EL (cell line): ENCODE measurements at regions not wholly inside any gene's neighbourhood (a gene's known extent, or its start where the extent isn't known, plus 50 kb on each side); places are given as distances from the start of the nearest gene placed in this dataset.
"Not testable (repeated sequence)": the region's sequence is repeated elsewhere in the genome, so short reads cannot be mapped to it uniquely, and the experiment has no call there.

Experiments used
- DNase-seq: peaks from one replicate; pipeline ENCODE4 v3.0.0-alpha.2; 2016

GRCh38 chr4:138891631-138892031 lies 124.0 kb upstream of the NOCT start:
- no peak for DNase-seq

GRCh38 chr4:138890891-138891570 lies 124.5 kb upstream of the NOCT start:
- DNase-seq: no peak

GRCh38 chr4:138889216-138889615 lies 126.4 kb upstream of the NOCT start:
- no peak for DNase-seq

GRCh38 chr4:138887741-138888140 lies 127.8 kb upstream of the NOCT start:
- DNase-seq: no peak

- no peak for DNase-seq
These were observed 128.2 kb upstream of the NOCT start for GRCh38 chr4:138887341-138887740.

- DNase-seq: no peak
These were observed 135.8 kb upstream of the NOCT start for GRCh38 chr4:138879757-138880156.

- DNase-seq: peak; percentile 92
These were observed 139.5 kb upstream of the NOCT start for GRCh38 chr4:138875891-138876608.

- no peak for DNase-seq
These were observed 144.1 kb upstream of the NOCT start for GRCh38 chr4:138871555-138871875.

- DNase-seq: peak; percentile 72
These were observed 144.6 kb upstream of the NOCT start for GRCh38 chr4:138870737-138871554.

GRCh38 chr4:138869631-138870030 lies 145.9 kb upstream of the NOCT start:
- DNase-seq: no peak

GRCh38 chr4:138869165-138869564 lies 146.4 kb upstream of the NOCT start:
- no peak for DNase-seq

GRCh38 chr4:138868562-138868961 lies 147.0 kb upstream of the NOCT start:
- DNase-seq: peak; percentile 10

- no peak for DNase-seq
These were observed 148.2 kb upstream of the NOCT start for GRCh38 chr4:138867404-138867803.

- no peak for DNase-seq
These were observed 149.3 kb upstream of the NOCT start for GRCh38 chr4:138866314-138866713.

- DNase-seq: no peak
These were observed 149.8 kb upstream of the NOCT start for GRCh38 chr4:138865765-138866164.

- no peak for DNase-seq
These were observed 150.4 kb upstream of the NOCT start for GRCh38 chr4:138864961-138865720.

GRCh38 chr4:138863160-138863559 lies 152.4 kb upstream of the NOCT start:
- no peak for DNase-seq

GRCh38 chr4:138861135-138861534 lies 154.4 kb upstream of the NOCT start:
- peak; percentile 56 for DNase-seq

GRCh38 chr4:138860357-138860756 lies 155.2 kb upstream of the NOCT start:
- DNase-seq: not testable (repeated sequence)

- no peak for DNase-seq
These were observed 156.3 kb upstream of the NOCT start for GRCh38 chr4:138859254-138859653.

GRCh38 chr4:138858419-138858818 lies 157.2 kb upstream of the NOCT start:
- no peak for DNase-seq

- no peak for DNase-seq
These were observed 158.2 kb upstream of the NOCT start for GRCh38 chr4:138857416-138857815.

- no peak for DNase-seq
These were observed 162.9 kb upstream of the NOCT start for GRCh38 chr4:138852681-138853080.
